ENCODE measurements at regions not wholly inside any gene's neighbourhood (a gene's known extent, or its start where the extent isn't known, plus 50 kb on each side); places are given as distances from the start of the nearest gene placed in this dataset.

- TF ChIP-seq SUZ12 (IDR thresholded peaks at IDR 0.05; ENCODE audit: extremely low read depth, insufficient read depth, insufficient read length) (no peak), YY1 (IDR thresholded peaks at IDR 0.05; ENCODE audit: insufficient read depth, insufficient read length) (no peak), ZNF274 (IDR thresholded peaks at IDR 0.05; ENCODE audit: low read depth, low read length) (no peak)
Measured at GRCh38 chr14:22096514-22096895, 422.9 kb upstream of the OR4E1 start.

Data from NT2/D1 (cell line).